Nephron progenitor cell (in vitro differentiated cells): ENCODE measurements at regions not wholly inside any gene's neighbourhood (a gene's known extent, or its start where the extent isn't known, plus 50 kb on each side); places are given as distances from the start of the nearest gene placed in this dataset.

Source experiments
- DNase-seq: peaks from one replicate; pipeline ENCODE4 v3.0.0; 2021
- H3K27ac Mint-ChIP-seq: 2 replicates; pipeline ENCODE4 v1.8.0; 2021; ENCODE audit warnings: mild to moderate bottlenecking, moderate library complexity, mixed read lengths
- H3K27me3 Mint-ChIP-seq: 2 replicates; pipeline ENCODE4 v1.8.0; 2021; ENCODE audit warnings: mild to moderate bottlenecking, low read depth, mixed read lengths; ENCODE audit not compliant: poor library complexity
- H3K36me3 Mint-ChIP-seq: 2 replicates; pipeline ENCODE4 v1.8.0; 2021; ENCODE audit warnings: low read depth, mixed read lengths
- H3K4me1 Mint-ChIP-seq: 2 replicates; pipeline ENCODE4 v1.8.0; 2021; ENCODE audit warnings: mixed read lengths
- H3K4me3 Mint-ChIP-seq: 2 replicates; pipeline ENCODE4 v1.8.0; 2021; ENCODE audit warnings: mild to moderate bottlenecking, moderate library complexity, mixed read lengths
- H3K9me3 Mint-ChIP-seq: 2 replicates; pipeline ENCODE4 v1.8.0; 2021; ENCODE audit warnings: mild to moderate bottlenecking, moderate library complexity, mixed read lengths
- CTCF ChIP-seq: fragments of 200-600 bp; sonication (generic); IDR thresholded peaks from 2 replicates; pipeline ENCODE4 v1.5.0; 2021; ENCODE audit warnings: antibody characterized with exemption

GRCh38 chr22:49417833-49418232 lies 409.8 kb downstream of the BRD1 start:
- no peak for TF ChIP-seq CTCF
- no peak overlapping the region for H3K27ac Mint-ChIP-seq
- no peak for DNase-seq
- H3K4me3 Mint-ChIP-seq: no peak overlapping the region
- H3K36me3 Mint-ChIP-seq: no peaks in the 10 kb centered on the region
- H3K27me3 Mint-ChIP-seq: peaks cover 27% of the 10 kb centered on the region
- H3K4me1 Mint-ChIP-seq: peaks cover 9% of the 10 kb centered on the region
- no peaks in the 10 kb centered on the region for H3K9me3 Mint-ChIP-seq

DNA sequence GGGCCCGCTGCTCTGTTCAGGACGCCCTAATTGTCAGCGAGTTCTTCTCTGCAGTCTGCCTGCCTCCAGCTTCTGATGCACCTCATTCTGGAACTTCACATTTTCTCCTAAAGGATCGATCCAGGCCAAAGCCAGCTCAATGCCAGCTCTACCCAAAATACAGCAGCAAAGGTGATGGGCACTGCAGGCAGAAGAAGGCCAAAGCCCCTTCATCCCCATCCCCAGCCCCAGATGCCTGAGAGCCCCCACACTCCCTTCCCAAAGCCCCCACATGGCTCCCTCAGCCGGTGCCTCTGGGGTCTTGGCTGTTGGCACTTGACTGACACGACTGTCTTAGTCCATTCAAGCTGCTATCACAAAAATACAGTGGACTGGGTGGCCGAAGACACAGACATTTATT lies 410.3 kb downstream of the BRD1 start:
- no peak overlapping the region for H3K27ac Mint-ChIP-seq
- no peak for DNase-seq
- H3K36me3 Mint-ChIP-seq: no peaks in the 10 kb centered on the region
- H3K27me3 Mint-ChIP-seq: peaks cover 25% of the 10 kb centered on the region
- H3K4me3 Mint-ChIP-seq: no peak overlapping the region
- no peak for TF ChIP-seq CTCF
- no peaks in the 10 kb centered on the region for H3K9me3 Mint-ChIP-seq
- peaks cover 5% of the 10 kb centered on the region for H3K4me1 Mint-ChIP-seq

GRCh38 chr22:49415151-49415951 lies 412.3 kb downstream of the BRD1 start:
- H3K4me1 Mint-ChIP-seq: peaks cover 9% of the 10 kb centered on the region
- H3K4me3 Mint-ChIP-seq: no peak overlapping the region
- peaks cover 3% of the 10 kb centered on the region for H3K9me3 Mint-ChIP-seq
- H3K36me3 Mint-ChIP-seq: no peaks in the 10 kb centered on the region
- no peak for DNase-seq
- TF ChIP-seq CTCF: no peak
- H3K27me3 Mint-ChIP-seq: peaks cover 22% of the 10 kb centered on the region
- no peak overlapping the region for H3K27ac Mint-ChIP-seq

- Mint-ChIP-seq H3K9me3 (peaks cover 9% of the 10 kb centered on the region), H3K4me3 (no peak overlapping the region), H3K36me3 (no peaks in the 10 kb centered on the region), H3K27ac (no peak overlapping the region), H3K27me3 (peaks cover 32% of the 10 kb centered on the region), H3K4me1 (peaks cover 14% of the 10 kb centered on the region)
- no peak for DNase-seq
- no peak for TF ChIP-seq CTCF
Observed at GRCh38 chr22:49413551-49413950, 414.1 kb downstream of the BRD1 start.

- Mint-ChIP-seq H3K9me3 (peaks cover 9% of the 10 kb centered on the region), H3K4me1 (peaks cover 15% of the 10 kb centered on the region), H3K36me3 (no peaks in the 10 kb centered on the region), H3K27ac (no peak overlapping the region), H3K27me3 (peaks cover 30% of the 10 kb centered on the region), H3K4me3 (no peak overlapping the region)
- TF ChIP-seq CTCF: no peak
- no peak for DNase-seq
Observed at GRCh38 chr22:49413146-49413545, 414.5 kb downstream of the BRD1 start.

- no peaks in the 10 kb centered on the region for H3K36me3 Mint-ChIP-seq
- peaks cover 28% of the 10 kb centered on the region for H3K27me3 Mint-ChIP-seq
- no peak overlapping the region for H3K27ac Mint-ChIP-seq
- no peak for TF ChIP-seq CTCF
- peaks cover 9% of the 10 kb centered on the region for H3K9me3 Mint-ChIP-seq
- peaks cover 19% of the 10 kb centered on the region for H3K4me1 Mint-ChIP-seq
- H3K4me3 Mint-ChIP-seq: no peak overlapping the region
- no peak for DNase-seq
Observed at GRCh38 chr22:49412236-49412635, 415.4 kb downstream of the BRD1 start.
